GM12878 (cell line): ENCODE measurements at regions not wholly inside any gene's neighbourhood (a gene's known extent, or its start where the extent isn't known, plus 50 kb on each side); places are given as distances from the start of the nearest gene placed in this dataset.

Source experiments
- CTCF ChIP-seq, 3 experiments: IDR thresholded peaks in 2 of 3; conservative IDR thresholded peaks in 1 of 3; 2 replicates each; pipeline ENCODE4 v1.5.1; 2011; ENCODE audit warnings: low read depth in 3 of 3, low read length in 3 of 3, mild to moderate bottlenecking in 3 of 3, control low read depth in 2 of 3, moderate library complexity in 2 of 3, inconsistent platforms in 1 of 3, mixed read lengths in 1 of 3; ENCODE audit not compliant: control insufficient read depth in 2 of 3, insufficient read depth in 1 of 3; ENCODE audit errors: extremely low read depth in 1 of 3
- EZH2 ChIP-seq: IDR thresholded peaks from 2 replicates; pipeline ENCODE4 v1.6.1; 2012; ENCODE audit warnings: low read depth, mild to moderate bottlenecking, control low read depth, inconsistent platforms, low read length, borderline replicate concordance; ENCODE audit not compliant: control insufficient read depth
- HDGF ChIP-seq: fragments of 450-650 bp; IDR thresholded peaks from 2 replicates; pipeline ENCODE4 v1.6.1; 2016; ENCODE audit warnings: antibody characterized with exemption
- LARP7 ChIP-seq: fragments of 450-650 bp; IDR thresholded peaks from 2 replicates; pipeline ENCODE4 v1.6.1; 2017; ENCODE audit warnings: mild to moderate bottlenecking
- POLR2AphosphoS5 ChIP-seq: IDR thresholded peaks from 2 replicates; pipeline ENCODE4 v1.6.1; 2011; ENCODE audit warnings: mild to moderate bottlenecking, low read length, inconsistent platforms
- SMAD1 ChIP-seq: fragments of 450-650 bp; IDR thresholded peaks from 2 replicates; pipeline ENCODE4 v1.6.1; 2018; ENCODE audit warnings: mild to moderate bottlenecking, low read depth; ENCODE audit not compliant: partially characterized antibody

GRCh38 chr7:25821225-25821624 lies 330.8 kb upstream of the NFE2L3 start:
- TF ChIP-seq HDGF (no peak), CTCF (IDR thresholded peaks at IDR 0.05 in 2 of 3, conservative IDR thresholded peaks at IDR 0.05 in 1 of 3; ENCODE audit: control insufficient read depth in 2 of 3, extremely low read depth in 1 of 3, insufficient read depth in 1 of 3, low read depth in 3 of 3, low read length in 3 of 3) (no peak), POLR2AphosphoS5 (no peak), SMAD1 (no peak), EZH2 (no peak), LARP7 (no peak)
